A549 (cell line): ENCODE measurements at regions not wholly inside any gene's neighbourhood (a gene's known extent, or its start where the extent isn't known, plus 50 kb on each side); places are given as distances from the start of the nearest gene placed in this dataset.

Source experiments
- ATAC-seq, 2 experiments: fragments of 200-7000 bp in 1 of 2; fragments of >200 bp in 1 of 2; cut with Nextera tagmentation in 1 of 2; cut with Tn5 transposase in 1 of 2; 3 replicates each; pipeline versions ENCODE4 v1.8.0 to v1.9.1; 2018 to 2020; ENCODE audit warnings: mild to moderate bottlenecking in 1 of 2, moderate library complexity in 1 of 2
- CTCF ChIA-PET: fragments of 300-600 bp; sonication (Branson Sonifier 250); formaldehyde crosslinking; extraction: SDS; loops from one replicate; lab custom pipeline; 2021; ENCODE audit warnings: antibody characterized with exemption, inconsistent platforms; lab: Yijun Ruan, JAX
- POLR2A ChIA-PET: fragments of 350-600 bp; formaldehyde crosslinking; extraction: SDS; loops from one replicate; lab custom pipeline; 2021; ENCODE audit warnings: antibody characterized with exemption, inconsistent platforms; lab: Yijun Ruan, JAX
- DNase-seq, 2 experiments: peaks; one replicate each; pipeline versions ENCODE4 v3.0.0 to v3.0.0-alpha.2; 2011 to 2016; ENCODE audit warnings: low read depth in 1 of 2, low spot score in 1 of 2
- FAIRE-seq: peaks from 2 replicates; lab custom pipeline; 2011; peaks lifted over from hg19 to GRCh38; lab: Jason Lieb, UNC
- H3K27ac ChIP-seq, 2 experiments: fragments of >200 bp; sonication (Bioruptor Twin); formaldehyde crosslinking; 3 replicates each; pipeline ENCODE4 v1.5.1; 2016 to 2017
- H3K4me1 ChIP-seq: fragments of >200 bp; sonication (Bioruptor Twin); formaldehyde crosslinking; 3 replicates; pipeline ENCODE4 v1.6.1; 2016
- H3K4me2 ChIP-seq: fragments of >200 bp; sonication (Bioruptor Twin); formaldehyde crosslinking; 3 replicates; pipeline ENCODE4 v1.6.1; 2016
- H3K4me3 ChIP-seq: fragments of >200 bp; sonication (Bioruptor Twin); formaldehyde crosslinking; 3 replicates; pipeline ENCODE4 v1.5.1; 2016
- H3K9me3 ChIP-seq: fragments of >200 bp; sonication (Bioruptor Twin); formaldehyde crosslinking; 3 replicates; pipeline ENCODE4 v1.6.1; 2016
- BHLHE40 ChIP-seq: IDR thresholded peaks from 2 replicates; pipeline ENCODE4 v1.6.1; 2012; ENCODE audit warnings: low read depth, low read length, inconsistent platforms
- CBX8 ChIP-seq: fragments of 200-600 bp; sonication (generic); IDR thresholded peaks from 2 replicates; pipeline ENCODE4 v1.6.1; 2016
- CEBPB ChIP-seq, 2 experiments: fragments of >200 bp in 1 of 2; sonication (Bioruptor Twin) in 1 of 2; formaldehyde crosslinking in 1 of 2; IDR thresholded peaks; 2 replicates each; pipeline ENCODE4 v1.6.1; 2012 to 2016
- CHD2 ChIP-seq: fragments of 150-350 bp; IDR thresholded peaks from 2 replicates; pipeline ENCODE4 v1.6.1; 2014; ENCODE audit warnings: low read length; ENCODE audit not compliant: partially characterized antibody
- EHMT2 ChIP-seq: fragments of 200-600 bp; sonication (generic); IDR thresholded peaks from 2 replicates; pipeline ENCODE4 v1.6.1; 2016; ENCODE audit warnings: antibody characterized with exemption, low read depth, mild to moderate bottlenecking, moderate library complexity
- EP300 ChIP-seq, 2 experiments: fragments of >200 bp; sonication (Bioruptor Twin); formaldehyde crosslinking; IDR thresholded peaks; 2 replicates in 1 of 2; 3 replicates in 1 of 2; pipeline ENCODE4 v1.6.1; 2016 to 2017
- ESRRA ChIP-seq: fragments of 150-350 bp; IDR thresholded peaks from 2 replicates; pipeline ENCODE4 v1.6.1; 2014; ENCODE audit warnings: mild to moderate bottlenecking, low read length, borderline replicate concordance
- FOSL2 ChIP-seq, 2 experiments: fragments of 450-650 bp in 1 of 2; fragments of >200 bp in 1 of 2; sonication (Bioruptor Twin) in 1 of 2; formaldehyde crosslinking; IDR thresholded peaks; 2 replicates each; pipeline versions ENCODE4 v1.5.0 to v1.6.1; 2016 to 2020; ENCODE audit warnings: mild to moderate bottlenecking in 1 of 2, moderate library complexity in 1 of 2
- GATA3 ChIP-seq: IDR thresholded peaks from 2 replicates; pipeline ENCODE4 v1.6.1; 2012; ENCODE audit warnings: borderline replicate concordance
- HDAC2 ChIP-seq: fragments of 200-600 bp; sonication (generic); IDR thresholded peaks from 2 replicates; pipeline ENCODE4 v1.6.1; 2016
- HOXB5 ChIP-seq: fragments of 250-450 bp; sonication (Bioruptor Pico); IDR thresholded peaks from 2 replicates; pipeline ENCODE4 v1.5.0; 2020; ENCODE audit warnings: mild to moderate bottlenecking, moderate library complexity
- JUNB ChIP-seq: fragments of >200 bp; sonication (Bioruptor Twin); formaldehyde crosslinking; IDR thresholded peaks from 2 replicates; pipeline ENCODE4 v1.6.1; 2016
- MAFK ChIP-seq: fragments of 450-650 bp; IDR thresholded peaks from 2 replicates; pipeline ENCODE4 v1.6.1; 2014; ENCODE audit not compliant: partially characterized antibody
- MAZ ChIP-seq: fragments of 150-350 bp; IDR thresholded peaks from 2 replicates; pipeline ENCODE4 v1.6.1; 2014; ENCODE audit warnings: antibody characterized with exemption, low read depth, low read length, borderline replicate concordance
- NFE2L2 ChIP-seq: fragments of 150-350 bp; conservative IDR thresholded peaks from 2 replicates; pipeline ENCODE4 v1.6.1; 2014; ENCODE audit warnings: low read length
- NPAS2 ChIP-seq: fragments of 250-450 bp; sonication (Bioruptor Pico); IDR thresholded peaks from 2 replicates; pipeline ENCODE4 v1.8.0; 2022; ENCODE audit warnings: mild to moderate bottlenecking, moderate library complexity, borderline replicate concordance
- NR3C1 ChIP-seq: fragments of >200 bp; sonication (Bioruptor Twin); formaldehyde crosslinking; IDR thresholded peaks from 3 replicates; pipeline ENCODE4 v1.6.1; 2017
- POLR2AphosphoS2 ChIP-seq: conservative IDR thresholded peaks from 2 replicates; pipeline ENCODE4 v1.6.1; 2012; ENCODE audit warnings: low read length, improper control_type of control experiment, inconsistent platforms
- RCOR1 ChIP-seq: fragments of 150-350 bp; IDR thresholded peaks from 2 replicates; pipeline ENCODE4 v1.6.1; 2014; ENCODE audit warnings: antibody characterized with exemption, low read length, low read depth
- SREBF2 ChIP-seq: fragments of 450-650 bp; IDR thresholded peaks from 2 replicates; pipeline ENCODE4 v1.6.1; 2014; ENCODE audit warnings: mild to moderate bottlenecking, moderate library complexity
- ZFP36 ChIP-seq: fragments of 450-650 bp; IDR thresholded peaks from 2 replicates; pipeline ENCODE4 v1.6.1; 2014; ENCODE audit warnings: borderline replicate concordance; ENCODE audit not compliant: partially characterized antibody
- WGBS: methylation state at CpG from one replicate; pipeline ENCODE4 v1.1.6; 2017; ENCODE audit errors: missing lambda C conversion rate; 5-methylcytosine and 5-hydroxymethylcytosine counted together
- TF ChIP-seq, protein P1 (sequence below): fragments of >200 bp; sonication (Bioruptor Twin); formaldehyde crosslinking; IDR thresholded peaks from 3 replicates; pipeline ENCODE4 v1.6.1; 2016
- TF ChIP-seq, protein P2 (sequence below): fragments of >200 bp; sonication (Bioruptor Twin); formaldehyde crosslinking; IDR thresholded peaks from 3 replicates; pipeline ENCODE4 v1.5.1; 2016
- TF ChIP-seq, protein P3 (sequence below): fragments of 450-650 bp; IDR thresholded peaks from 2 replicates; pipeline ENCODE4 v1.6.1; 2014; ENCODE audit warnings: antibody characterized with exemption
- TF ChIP-seq, protein P4 (sequence below): fragments of 250-450 bp; sonication (Bioruptor Pico); IDR thresholded peaks from 2 replicates; pipeline ENCODE4 v1.5.0; 2021; ENCODE audit warnings: mild to moderate bottlenecking, moderate library complexity, borderline replicate concordance

DNA sequence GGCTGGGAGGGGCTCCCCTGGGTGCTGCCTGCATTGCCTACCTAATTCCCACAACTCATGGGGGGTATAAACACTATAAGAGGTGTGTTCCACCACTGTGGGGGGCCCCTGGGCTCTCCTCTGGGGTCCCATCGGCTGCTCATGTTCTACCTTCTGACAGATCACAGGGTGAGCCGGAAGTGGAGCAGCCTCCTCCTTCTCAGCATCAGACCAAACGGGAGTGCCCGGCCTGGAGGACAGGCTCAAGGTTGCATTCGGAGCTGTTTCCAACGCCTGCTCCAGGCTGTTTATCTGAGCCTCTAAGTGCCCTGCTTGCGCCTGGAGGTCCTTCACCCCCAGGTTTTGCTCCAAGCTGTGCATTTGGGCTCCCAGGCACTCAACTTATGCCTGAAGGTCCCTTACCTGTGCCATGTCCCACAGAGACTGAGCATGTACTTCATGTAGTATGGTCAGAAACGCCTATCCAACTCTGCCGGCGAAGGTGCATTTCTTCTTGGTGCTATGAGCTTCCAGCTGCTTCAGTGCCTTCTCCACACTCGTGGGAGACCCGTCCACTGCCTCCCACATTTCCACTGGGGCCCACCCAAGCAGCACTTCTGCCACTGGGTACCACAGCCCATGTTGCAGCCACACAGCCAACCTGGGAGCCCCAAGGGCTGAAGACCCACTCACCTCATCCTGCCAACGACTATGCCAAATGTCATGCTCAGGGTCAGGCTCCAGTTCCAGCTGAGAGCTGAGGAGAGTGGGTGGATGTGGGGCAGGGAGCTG is 232.1 kb downstream of the IGSF11 start:
- no peaks in the 10 kb centered on the region for H3K9me3 ChIP-seq
- ATAC-seq (no peak), DNase-seq (no peak)
- H3K4me3 ChIP-seq: no peak overlapping the region
- POLR2A ChIA-PET: no interaction called here
- TF ChIP-seq FOSL2 (IDR thresholded peaks at IDR 0.05) (no peak), FOSL2 (CRISPR knock-in tag; IDR thresholded peaks at IDR 0.05) (no peak), EHMT2 (no peak), HOXB5 (no peak), MAFK (no peak), NPAS2 (CRISPR knock-in tag) (no peak), ESRRA (no peak), SREBF2 (no peak), JUNB (no peak), EP300 (IDR thresholded peaks at IDR 0.05) (no peak), POLR2AphosphoS2 (no peak), MAZ (no peak), CHD2 (no peak), ZFP36 (no peak), CBX8 (no peak), HDAC2 (no peak)
- TF ChIP-seq, protein P1, sequence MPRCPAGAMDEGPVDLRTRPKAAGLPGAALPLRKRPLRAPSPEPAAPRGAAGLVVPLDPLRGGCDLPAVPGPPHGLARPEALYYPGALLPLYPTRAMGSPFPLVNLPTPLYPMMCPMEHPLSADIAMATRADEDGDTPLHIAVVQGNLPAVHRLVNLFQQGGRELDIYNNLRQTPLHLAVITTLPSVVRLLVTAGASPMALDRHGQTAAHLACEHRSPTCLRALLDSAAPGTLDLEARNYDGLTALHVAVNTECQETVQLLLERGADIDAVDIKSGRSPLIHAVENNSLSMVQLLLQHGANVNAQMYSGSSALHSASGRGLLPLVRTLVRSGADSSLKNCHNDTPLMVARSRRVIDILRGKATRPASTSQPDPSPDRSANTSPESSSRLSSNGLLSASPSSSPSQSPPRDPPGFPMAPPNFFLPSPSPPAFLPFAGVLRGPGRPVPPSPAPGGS: no peak
- TF ChIP-seq, protein P2, sequence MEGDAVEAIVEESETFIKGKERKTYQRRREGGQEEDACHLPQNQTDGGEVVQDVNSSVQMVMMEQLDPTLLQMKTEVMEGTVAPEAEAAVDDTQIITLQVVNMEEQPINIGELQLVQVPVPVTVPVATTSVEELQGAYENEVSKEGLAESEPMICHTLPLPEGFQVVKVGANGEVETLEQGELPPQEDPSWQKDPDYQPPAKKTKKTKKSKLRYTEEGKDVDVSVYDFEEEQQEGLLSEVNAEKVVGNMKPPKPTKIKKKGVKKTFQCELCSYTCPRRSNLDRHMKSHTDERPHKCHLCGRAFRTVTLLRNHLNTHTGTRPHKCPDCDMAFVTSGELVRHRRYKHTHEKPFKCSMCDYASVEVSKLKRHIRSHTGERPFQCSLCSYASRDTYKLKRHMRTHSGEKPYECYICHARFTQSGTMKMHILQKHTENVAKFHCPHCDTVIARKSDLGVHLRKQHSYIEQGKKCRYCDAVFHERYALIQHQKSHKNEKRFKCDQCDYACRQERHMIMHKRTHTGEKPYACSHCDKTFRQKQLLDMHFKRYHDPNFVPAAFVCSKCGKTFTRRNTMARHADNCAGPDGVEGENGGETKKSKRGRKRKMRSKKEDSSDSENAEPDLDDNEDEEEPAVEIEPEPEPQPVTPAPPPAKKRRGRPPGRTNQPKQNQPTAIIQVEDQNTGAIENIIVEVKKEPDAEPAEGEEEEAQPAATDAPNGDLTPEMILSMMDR: no peak
- TF ChIP-seq, all 56 proteins: peak for 0
- H3K27ac ChIP-seq: no peak overlapping the region
- 51% methylated on average over 13 of the region's 13 CpGs for WGBS
- no peak overlapping the region for H3K4me2 ChIP-seq
- H3K4me1 ChIP-seq: no peaks in the 10 kb centered on the region
- CTCF ChIA-PET: no interaction called here
- no peak for FAIRE-seq

DNA sequence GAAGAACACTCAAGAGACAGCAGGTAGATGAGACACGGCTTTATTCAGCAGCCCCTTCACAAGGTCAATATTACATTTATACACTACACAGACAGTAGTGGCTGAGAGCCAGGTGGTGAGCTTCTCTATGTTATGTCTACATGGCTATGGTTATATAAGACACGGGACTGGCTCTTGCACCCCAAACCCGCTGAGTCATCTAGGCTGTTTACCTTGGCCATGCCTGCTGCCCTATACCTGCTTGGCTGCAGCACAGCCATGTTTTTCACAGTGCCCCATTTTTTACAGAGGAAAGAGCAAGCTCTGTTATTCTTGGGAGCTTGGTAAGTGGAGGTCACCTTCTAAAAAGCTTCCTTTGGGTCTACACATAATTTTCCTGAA is 231.6 kb downstream of the IGSF11 start:
- H3K27ac ChIP-seq: no peak overlapping the region
- H3K4me3 ChIP-seq: no peak overlapping the region
- H3K9me3 ChIP-seq: no peaks in the 10 kb centered on the region
- ATAC-seq (no peak), DNase-seq (no peak)
- CTCF ChIA-PET: no interaction called here
- no peaks in the 10 kb centered on the region for H3K4me1 ChIP-seq
- 28% methylated on average over 3 of the region's 3 CpGs for WGBS
- no peak for TF ChIP-seq CEBPB (IDR thresholded peaks at IDR 0.05)
- TF ChIP-seq, protein P1: no peak
- TF ChIP-seq GATA3: no peak
- TF ChIP-seq, protein P3, sequence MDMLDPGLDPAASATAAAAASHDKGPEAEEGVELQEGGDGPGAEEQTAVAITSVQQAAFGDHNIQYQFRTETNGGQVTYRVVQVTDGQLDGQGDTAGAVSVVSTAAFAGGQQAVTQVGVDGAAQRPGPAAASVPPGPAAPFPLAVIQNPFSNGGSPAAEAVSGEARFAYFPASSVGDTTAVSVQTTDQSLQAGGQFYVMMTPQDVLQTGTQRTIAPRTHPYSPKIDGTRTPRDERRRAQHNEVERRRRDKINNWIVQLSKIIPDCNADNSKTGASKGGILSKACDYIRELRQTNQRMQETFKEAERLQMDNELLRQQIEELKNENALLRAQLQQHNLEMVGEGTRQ: no peak
- TF ChIP-seq NFE2L2: no peak
- no peak for TF ChIP-seq BHLHE40
- TF ChIP-seq RCOR1: no peak
- no peak for TF ChIP-seq NR3C1
- TF ChIP-seq, protein P4, sequence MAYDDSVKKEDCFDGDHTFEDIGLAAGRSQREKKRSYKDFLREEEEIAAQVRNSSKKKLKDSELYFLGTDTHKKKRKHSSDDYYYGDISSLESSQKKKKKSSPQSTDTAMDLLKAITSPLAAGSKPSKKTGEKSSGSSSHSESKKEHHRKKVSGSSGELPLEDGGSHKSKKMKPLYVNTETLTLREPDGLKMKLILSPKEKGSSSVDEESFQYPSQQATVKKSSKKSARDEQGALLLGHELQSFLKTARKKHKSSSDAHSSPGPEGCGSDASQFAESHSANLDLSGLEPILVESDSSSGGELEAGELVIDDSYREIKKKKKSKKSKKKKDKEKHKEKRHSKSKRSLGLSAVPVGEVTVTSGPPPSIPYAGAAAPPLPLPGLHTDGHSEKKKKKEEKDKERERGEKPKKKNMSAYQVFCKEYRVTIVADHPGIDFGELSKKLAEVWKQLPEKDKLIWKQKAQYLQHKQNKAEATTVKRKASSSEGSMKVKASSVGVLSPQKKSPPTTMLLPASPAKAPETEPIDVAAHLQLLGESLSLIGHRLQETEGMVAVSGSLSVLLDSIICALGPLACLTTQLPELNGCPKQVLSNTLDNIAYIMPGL (CRISPR knock-in tag): no peak
- no peak for TF ChIP-seq EHMT2
- TF ChIP-seq, all 56 proteins: peak for 0
- FAIRE-seq: no peak
- POLR2A ChIA-PET: no interaction called here
- no peak overlapping the region for H3K4me2 ChIP-seq
